Neural progenitor cell (in vitro differentiated cells): ENCODE measurements at regions not wholly inside any gene's neighbourhood (a gene's known extent, or its start where the extent isn't known, plus 50 kb on each side); places are given as distances from the start of the nearest gene placed in this dataset.
"Not testable (repeated sequence)": the region's sequence is repeated elsewhere in the genome, so short reads cannot be mapped to it uniquely, and the experiment has no call there.

Experiments used
- DNase-seq: peaks from one replicate; pipeline ENCODE4 v3.0.0-alpha.2; 2016; ENCODE audit warnings: low spot score
- H2AFZ ChIP-seq: fragments of 200-600 bp; sonication (generic); replicated peaks from 2 replicates; pipeline ENCODE4 v1.6.1; 2016; ENCODE audit warnings: antibody characterized with exemption
- H3F3A ChIP-seq: fragments of 200-600 bp; sonication (generic); 2 replicates; pipeline ENCODE4 v1.6.1; 2016; ENCODE audit warnings: antibody characterized with exemption, low read depth
- H3K27ac ChIP-seq: fragments of 200-600 bp; sonication (generic); 2 replicates; pipeline ENCODE4 v1.5.1; 2016; ENCODE audit warnings: mild to moderate bottlenecking
- H3K27me3 ChIP-seq: fragments of 200-600 bp; sonication (generic); 2 replicates; pipeline ENCODE4 v1.6.1; 2016; ENCODE audit warnings: mild to moderate bottlenecking, moderate library complexity
- H3K36me3 ChIP-seq: fragments of 200-600 bp; sonication (generic); 2 replicates; pipeline ENCODE4 v1.5.1; 2016
- H3K4me1 ChIP-seq: fragments of 200-600 bp; sonication (generic); 2 replicates; pipeline ENCODE4 v1.6.1; 2016; ENCODE audit warnings: mixed run types
- H3K4me2 ChIP-seq: fragments of 200-600 bp; sonication (generic); 2 replicates; pipeline ENCODE4 v1.6.1; 2016
- H3K4me3 ChIP-seq: fragments of 200-600 bp; sonication (generic); 2 replicates; pipeline ENCODE4 v1.5.1; 2016
- H3K79me2 ChIP-seq: fragments of 200-600 bp; sonication (generic); 2 replicates; pipeline ENCODE4 v1.6.1; 2016; ENCODE audit warnings: low read depth
- H3K9ac ChIP-seq: fragments of 200-600 bp; sonication (generic); 2 replicates; pipeline ENCODE4 v1.6.1; 2016
- H3K9me3 ChIP-seq: fragments of 200-600 bp; sonication (generic); 2 replicates; pipeline ENCODE4 v1.5.1; 2016; ENCODE audit warnings: low read depth
- H4K20me1 ChIP-seq: fragments of 200-600 bp; sonication (generic); 2 replicates; pipeline ENCODE4 v1.6.1; 2016; ENCODE audit warnings: low read depth
- H3K27ac Mint-ChIP-seq: 3 replicates; pipeline ENCODE4 v1.8.0; 2021; ENCODE audit warnings: mixed read lengths
- H3K27me3 Mint-ChIP-seq: 2 replicates; pipeline ENCODE4 v1.8.0; 2022; ENCODE audit warnings: low read depth, mild to moderate bottlenecking, inconsistent platforms, moderate library complexity, mixed read lengths; ENCODE audit not compliant: insufficient read depth
- H3K36me3 Mint-ChIP-seq: 3 replicates; pipeline ENCODE4 v1.8.0; 2021; ENCODE audit warnings: mixed read lengths
- H3K4me1 Mint-ChIP-seq: 3 replicates; pipeline ENCODE4 v1.8.0; 2021; ENCODE audit warnings: mixed read lengths
- H3K4me3 Mint-ChIP-seq: 3 replicates; pipeline ENCODE4 v1.8.0; 2021; ENCODE audit warnings: mild to moderate bottlenecking, moderate library complexity, mixed read lengths
- H3K9me3 Mint-ChIP-seq: 3 replicates; pipeline ENCODE4 v1.8.0; 2020; ENCODE audit warnings: mixed read lengths
- CTCF ChIP-seq: fragments of 200-600 bp; sonication (generic); IDR thresholded peaks from 2 replicates; pipeline ENCODE4 v1.5.1; 2017; ENCODE audit warnings: antibody characterized with exemption, mild to moderate bottlenecking
- EZH2 ChIP-seq: fragments of 200-600 bp; sonication (generic); IDR thresholded peaks from 2 replicates; pipeline ENCODE4 v1.6.1; 2017; ENCODE audit warnings: antibody characterized with exemption, mild to moderate bottlenecking, moderate library complexity
- EZH2phosphoT487 ChIP-seq: fragments of 200-600 bp; sonication (generic); IDR thresholded peaks from 2 replicates; pipeline ENCODE4 v1.6.1; 2017; ENCODE audit warnings: antibody characterized with exemption

DNA sequence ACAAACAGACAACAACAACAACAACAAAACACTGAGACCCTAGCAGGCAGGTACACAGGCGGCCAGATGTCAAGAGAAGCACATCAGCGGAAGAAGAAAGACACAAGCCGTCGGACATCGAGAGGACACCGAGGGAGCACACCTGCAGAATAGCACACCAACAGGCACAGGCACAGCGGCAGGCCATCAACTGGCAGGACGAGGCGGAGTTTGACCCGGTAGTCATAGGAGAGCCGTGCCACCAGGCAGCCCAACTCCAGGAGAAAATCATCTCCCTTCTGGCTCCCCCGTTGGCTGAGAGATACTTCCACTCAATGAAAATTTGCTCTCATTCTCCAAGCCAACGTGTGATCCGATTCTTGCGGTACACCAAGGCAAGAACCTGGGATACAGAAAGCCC, 352.1 kb upstream of the IZUMO3 start:
- H3K27ac Mint-ChIP-seq = no peak overlapping the region
- H3F3A ChIP-seq = no peaks in the 10 kb centered on the region
- no peaks in the 10 kb centered on the region for H3K36me3 Mint-ChIP-seq
- no peaks in the 10 kb centered on the region for H3K79me2 ChIP-seq
- no peak overlapping the region for H3K4me3 Mint-ChIP-seq
- no peaks in the 10 kb centered on the region for H3K36me3 ChIP-seq
- DNase-seq = no peak
- H3K4me1 Mint-ChIP-seq = peaks cover 11% of the 10 kb centered on the region
- H3K4me2 ChIP-seq = no peak overlapping the region
- no peaks in the 10 kb centered on the region for H3K27me3 ChIP-seq
- H4K20me1 ChIP-seq = no peaks in the 10 kb centered on the region
- TF ChIP-seq CTCF (no peak), EZH2 (no peak), EZH2phosphoT487 (no peak)
- H3K4me3 ChIP-seq = no peak overlapping the region
- H3K9ac ChIP-seq = no peak overlapping the region
- peaks cover 2% of the 10 kb centered on the region for H3K27me3 Mint-ChIP-seq
- no peak overlapping the region for H2AFZ ChIP-seq
- peaks cover 7% of the 10 kb centered on the region for H3K4me1 ChIP-seq
- H3K9me3 ChIP-seq = no peaks in the 10 kb centered on the region
- H3K9me3 Mint-ChIP-seq = peaks cover 2% of the 10 kb centered on the region
- no peak overlapping the region for H3K27ac ChIP-seq

DNA sequence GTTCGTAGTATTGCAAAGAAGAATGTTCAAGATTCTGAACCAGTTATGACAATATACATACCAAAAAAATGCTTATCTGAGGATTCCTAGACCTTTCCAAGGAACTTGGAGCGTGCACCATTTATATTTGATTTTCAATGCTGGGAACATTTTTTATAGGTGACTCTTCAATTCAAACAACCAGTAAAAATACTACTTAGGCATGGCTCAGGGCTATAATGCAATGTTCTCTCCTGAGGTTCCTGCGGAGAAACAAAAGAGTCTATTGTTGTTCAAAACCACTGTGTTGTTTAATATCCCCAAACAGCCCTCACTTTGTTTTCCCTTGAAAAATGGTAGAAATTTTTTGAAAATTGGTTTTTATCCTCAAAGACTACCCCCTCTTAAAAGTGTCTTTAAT, 335.7 kb upstream of the IZUMO3 start:
- Mint-ChIP-seq H3K4me1 (no peaks in the 10 kb centered on the region), H3K36me3 (no peaks in the 10 kb centered on the region), H3K4me3 (no peak overlapping the region), H3K27ac (no peak overlapping the region), H3K9me3 (no peaks in the 10 kb centered on the region), H3K27me3 (no peaks in the 10 kb centered on the region)
- no peaks in the 10 kb centered on the region for H3K79me2 ChIP-seq
- DNase-seq = peak; percentile 24
- no peak overlapping the region for H3K27ac ChIP-seq
- no peak overlapping the region for H3K9ac ChIP-seq
- no peaks in the 10 kb centered on the region for H3F3A ChIP-seq
- H2AFZ ChIP-seq = no peak overlapping the region
- no peaks in the 10 kb centered on the region for H4K20me1 ChIP-seq
- no peaks in the 10 kb centered on the region for H3K36me3 ChIP-seq
- H3K4me2 ChIP-seq = no peak overlapping the region
- no peaks in the 10 kb centered on the region for H3K9me3 ChIP-seq
- peaks cover 16% of the 10 kb centered on the region for H3K4me1 ChIP-seq
- no peaks in the 10 kb centered on the region for H3K27me3 ChIP-seq
- H3K4me3 ChIP-seq = no peak overlapping the region
- no peak for TF ChIP-seq CTCF
- TF ChIP-seq EZH2 = no peak
- no peak for TF ChIP-seq EZH2phosphoT487

GRCh38 chr9:24879591-24879990, 333.9 kb upstream of the IZUMO3 start:
- TF ChIP-seq EZH2 = no peak
- Histone ChIP-seq H3K36me3 (no peaks in the 10 kb centered on the region), H3K4me2 (no peak overlapping the region), H2AFZ (peak overlapping the region; percentile 3), H3K4me3 (no peak overlapping the region), H3K27me3 (no peaks in the 10 kb centered on the region), H3K27ac (no peak overlapping the region), H4K20me1 (no peaks in the 10 kb centered on the region), H3K79me2 (no peaks in the 10 kb centered on the region), H3K4me1 (peaks cover 16% of the 10 kb centered on the region), H3K9me3 (no peaks in the 10 kb centered on the region), H3F3A (no peaks in the 10 kb centered on the region), H3K9ac (no peak overlapping the region)
- Mint-ChIP-seq H3K4me1 (no peaks in the 10 kb centered on the region), H3K9me3 (no peaks in the 10 kb centered on the region), H3K27me3 (no peaks in the 10 kb centered on the region), H3K4me3 (no peak overlapping the region), H3K36me3 (no peaks in the 10 kb centered on the region), H3K27ac (no peak overlapping the region)
- peak; percentile 17 for DNase-seq

DNA sequence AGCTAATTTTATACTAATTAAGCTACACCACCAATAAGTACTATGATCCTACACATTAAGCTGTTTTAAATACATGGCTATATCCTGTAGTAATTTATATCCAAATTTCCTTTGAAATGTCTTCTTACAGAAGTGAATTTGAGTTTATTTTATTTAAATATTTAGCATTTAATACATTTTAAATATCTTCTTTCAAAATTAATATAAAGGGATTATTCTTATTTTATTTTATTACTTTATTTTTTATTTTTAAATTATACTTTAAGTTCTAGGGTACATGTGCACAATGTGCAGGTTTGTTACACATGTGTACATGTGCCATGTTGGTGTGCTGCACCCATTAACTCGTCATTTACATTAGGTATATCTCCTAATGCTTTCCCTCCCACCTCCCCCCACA, 310.9 kb upstream of the IZUMO3 start:
- not testable (repeated sequence) for H3K36me3 Mint-ChIP-seq, H3K4me1 ChIP-seq, H4K20me1 ChIP-seq, H3K4me3 ChIP-seq, H3K27me3 ChIP-seq, H3K27me3 Mint-ChIP-seq, H3K4me1 Mint-ChIP-seq, H3K9me3 ChIP-seq, H3K4me2 ChIP-seq, H3K27ac Mint-ChIP-seq, H3K27ac ChIP-seq, DNase-seq, H3F3A ChIP-seq, H3K4me3 Mint-ChIP-seq, H3K36me3 ChIP-seq, H3K9ac ChIP-seq, H3K79me2 ChIP-seq, H2AFZ ChIP-seq, H3K9me3 Mint-ChIP-seq
